Prostate gland (tissue), 2 donors: ENCODE measurements at regions not wholly inside any gene's neighbourhood (a gene's known extent, or its start where the extent isn't known, plus 50 kb on each side); places are given as distances from the start of the nearest gene placed in this dataset.

Experiments
- CTCF ChIP-seq, 4 experiments: fragments of 200-600 bp in 2 of 4; fragments of 450-650 bp in 2 of 4; sonication (generic) in 2 of 4; IDR thresholded peaks; 1 replicate in 3 of 4; 2 replicates in 1 of 4; pipeline ENCODE4 v1.5.1; 2016 to 2019; ENCODE audit warnings: antibody characterized with exemption in 4 of 4, mild to moderate bottlenecking in 2 of 4, moderate library complexity in 2 of 4
- POLR2A ChIP-seq: fragments of 450-650 bp; IDR thresholded peaks from one replicate; pipeline ENCODE4 v1.6.1; 2016; ENCODE audit warnings: antibody characterized with exemption, mild to moderate bottlenecking

GRCh38 chr1:115458426-115459114, 120.5 kb upstream of the NGF start:
- TF ChIP-seq CTCF (IDR thresholded peaks at IDR 0.05): no peak
- no peak for TF ChIP-seq POLR2A
